GM23338 (cell line): ENCODE measurements at regions not wholly inside any gene's neighbourhood (a gene's known extent, or its start where the extent isn't known, plus 50 kb on each side); places are given as distances from the start of the nearest gene placed in this dataset.

Experiments
- CREB1 ChIP-seq: fragments of 250-450 bp; sonication (Bioruptor Pico); IDR thresholded peaks from 2 replicates; pipeline ENCODE4 v1.5.0; 2020; ENCODE audit warnings: low read depth, mild to moderate bottlenecking, moderate library complexity
- CTCF ChIP-seq, 2 experiments: fragments of 200-600 bp in 1 of 2; sonication (generic) in 1 of 2; conservative IDR thresholded peaks; 2 replicates each; pipeline versions ENCODE4 v1.5.1 to v1.6.1; 2016 to 2017; ENCODE audit warnings: antibody characterized with exemption in 2 of 2, low read depth in 2 of 2, mild to moderate bottlenecking in 2 of 2, moderate library complexity in 1 of 2
- EZH2 ChIP-seq: fragments of 200-600 bp; sonication (generic); IDR thresholded peaks from one replicate; pipeline ENCODE4 v1.8.0; 2017; ENCODE audit warnings: antibody characterized with exemption, mild to moderate bottlenecking, low read depth; ENCODE audit not compliant: unreplicated experiment
- EZH2phosphoT487 ChIP-seq: fragments of 200-600 bp; sonication (generic); IDR thresholded peaks from one replicate; pipeline ENCODE4 v1.8.1; 2018; ENCODE audit warnings: antibody characterized with exemption; ENCODE audit not compliant: unreplicated experiment
- JUNB ChIP-seq: IDR thresholded peaks from one replicate; pipeline ENCODE4 v1.6.1; 2016; ENCODE audit warnings: antibody characterized with exemption; ENCODE audit not compliant: unreplicated experiment
- POLR2AphosphoS5 ChIP-seq: IDR thresholded peaks from 2 replicates; pipeline ENCODE4 v1.6.1; 2016; ENCODE audit warnings: antibody characterized with exemption, low read depth
- STAT1 ChIP-seq: IDR thresholded peaks from one replicate; pipeline ENCODE4 v1.6.1; 2016; ENCODE audit warnings: antibody characterized with exemption; ENCODE audit not compliant: unreplicated experiment
- ZNF331 ChIP-seq: fragments of 250-450 bp; sonication (Bioruptor Pico); IDR thresholded peaks from 2 replicates; pipeline ENCODE4 v1.5.0; 2020; ENCODE audit warnings: low read depth, mild to moderate bottlenecking, moderate library complexity
- TF ChIP-seq, protein P1 (sequence below): IDR thresholded peaks from one replicate; pipeline ENCODE4 v1.6.1; 2018; ENCODE audit warnings: antibody characterized with exemption; ENCODE audit not compliant: unreplicated experiment
- TF ChIP-seq, protein P2 (sequence below): IDR thresholded peaks from 2 replicates; pipeline ENCODE4 v1.6.1; 2016; ENCODE audit warnings: antibody characterized with exemption

DNA sequence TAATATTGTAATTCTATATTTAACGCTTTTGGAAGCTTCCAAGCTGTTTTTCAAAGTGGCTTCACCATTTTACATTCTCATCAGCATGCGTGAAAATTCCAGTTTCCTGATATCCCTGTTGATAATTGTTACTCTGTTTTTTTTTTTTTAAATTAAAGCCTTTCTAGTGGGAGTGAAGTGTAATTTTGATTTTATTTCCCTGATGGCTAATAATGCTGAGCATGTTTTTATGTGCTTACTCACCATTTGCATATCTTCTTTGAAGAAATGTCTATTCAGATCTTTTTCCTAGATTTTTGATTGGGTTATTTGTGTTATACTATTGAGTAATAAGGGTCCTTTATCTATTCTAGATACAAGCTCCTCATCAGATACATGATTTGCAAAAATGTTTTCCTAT lies 382.8 kb upstream of the HS6ST1 start:
- TF ChIP-seq CTCF (conservative IDR thresholded peaks at IDR 0.05; ENCODE audit: low read depth in 2 of 2) (no peak), POLR2AphosphoS5 (no peak), CREB1 (CRISPR knock-in tag) (no peak), ZNF331 (CRISPR knock-in tag) (no peak), STAT1 (no peak), EZH2phosphoT487 (no peak), EZH2 (no peak), JUNB (no peak)
- TF ChIP-seq, protein P1, sequence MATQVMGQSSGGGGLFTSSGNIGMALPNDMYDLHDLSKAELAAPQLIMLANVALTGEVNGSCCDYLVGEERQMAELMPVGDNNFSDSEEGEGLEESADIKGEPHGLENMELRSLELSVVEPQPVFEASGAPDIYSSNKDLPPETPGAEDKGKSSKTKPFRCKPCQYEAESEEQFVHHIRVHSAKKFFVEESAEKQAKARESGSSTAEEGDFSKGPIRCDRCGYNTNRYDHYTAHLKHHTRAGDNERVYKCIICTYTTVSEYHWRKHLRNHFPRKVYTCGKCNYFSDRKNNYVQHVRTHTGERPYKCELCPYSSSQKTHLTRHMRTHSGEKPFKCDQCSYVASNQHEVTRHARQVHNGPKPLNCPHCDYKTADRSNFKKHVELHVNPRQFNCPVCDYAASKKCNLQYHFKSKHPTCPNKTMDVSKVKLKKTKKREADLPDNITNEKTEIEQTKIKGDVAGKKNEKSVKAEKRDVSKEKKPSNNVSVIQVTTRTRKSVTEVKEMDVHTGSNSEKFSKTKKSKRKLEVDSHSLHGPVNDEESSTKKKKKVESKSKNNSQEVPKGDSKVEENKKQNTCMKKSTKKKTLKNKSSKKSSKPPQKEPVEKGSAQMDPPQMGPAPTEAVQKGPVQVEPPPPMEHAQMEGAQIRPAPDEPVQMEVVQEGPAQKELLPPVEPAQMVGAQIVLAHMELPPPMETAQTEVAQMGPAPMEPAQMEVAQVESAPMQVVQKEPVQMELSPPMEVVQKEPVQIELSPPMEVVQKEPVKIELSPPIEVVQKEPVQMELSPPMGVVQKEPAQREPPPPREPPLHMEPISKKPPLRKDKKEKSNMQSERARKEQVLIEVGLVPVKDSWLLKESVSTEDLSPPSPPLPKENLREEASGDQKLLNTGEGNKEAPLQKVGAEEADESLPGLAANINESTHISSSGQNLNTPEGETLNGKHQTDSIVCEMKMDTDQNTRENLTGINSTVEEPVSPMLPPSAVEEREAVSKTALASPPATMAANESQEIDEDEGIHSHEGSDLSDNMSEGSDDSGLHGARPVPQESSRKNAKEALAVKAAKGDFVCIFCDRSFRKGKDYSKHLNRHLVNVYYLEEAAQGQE = no peak
- TF ChIP-seq, protein P2, sequence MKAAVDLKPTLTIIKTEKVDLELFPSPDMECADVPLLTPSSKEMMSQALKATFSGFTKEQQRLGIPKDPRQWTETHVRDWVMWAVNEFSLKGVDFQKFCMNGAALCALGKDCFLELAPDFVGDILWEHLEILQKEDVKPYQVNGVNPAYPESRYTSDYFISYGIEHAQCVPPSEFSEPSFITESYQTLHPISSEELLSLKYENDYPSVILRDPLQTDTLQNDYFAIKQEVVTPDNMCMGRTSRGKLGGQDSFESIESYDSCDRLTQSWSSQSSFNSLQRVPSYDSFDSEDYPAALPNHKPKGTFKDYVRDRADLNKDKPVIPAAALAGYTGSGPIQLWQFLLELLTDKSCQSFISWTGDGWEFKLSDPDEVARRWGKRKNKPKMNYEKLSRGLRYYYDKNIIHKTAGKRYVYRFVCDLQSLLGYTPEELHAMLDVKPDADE = no peak
